Caco-2 (cell line): ENCODE measurements at regions not wholly inside any gene's neighbourhood (a gene's known extent, or its start where the extent isn't known, plus 50 kb on each side); places are given as distances from the start of the nearest gene placed in this dataset.

ENCODE experiments used
- BruUV-seq: library from RNA; stranded (reverse); fragments of 400-500 nt; replicated peaks from 2 replicates; lab custom pipeline; 2021; lab: Mats Ljungman, UMichigan
- CTCF ChIA-PET: fragments of 300-600 bp; sonication (Branson Sonifier 250); formaldehyde crosslinking; loops from one replicate; lab custom pipeline; 2022; ENCODE audit warnings: antibody characterized with exemption; lab: Charles Lee
- POLR2A ChIA-PET: fragments of 300-600 bp; sonication (Branson Sonifier 250); formaldehyde crosslinking; loops from one replicate; lab custom pipeline; 2022; ENCODE audit warnings: antibody characterized with exemption; lab: Charles Lee
- DNase-seq, 2 experiments: peaks; one replicate each; pipeline versions ENCODE4 v3.0.0 to v3.0.0-alpha.2; 2020 to 2022
- H3K27me3 ChIP-seq: replicated peaks from 2 replicates; pipeline ENCODE4 v1.6.0; 2011; ENCODE audit warnings: low read length; ENCODE audit not compliant: control insufficient read depth, insufficient read depth
- H3K36me3 ChIP-seq: 2 replicates; pipeline ENCODE4 v1.5.1; 2011; ENCODE audit warnings: low read length; ENCODE audit not compliant: control insufficient read depth, insufficient read depth
- H3K4me1 ChIP-seq: fragments of 250-450 bp; sonication (Bioruptor Pico); 2 replicates; pipeline ENCODE4 v1.5.1; 2020; ENCODE audit warnings: mild to moderate bottlenecking
- H3K4me3 ChIP-seq: 2 replicates; pipeline ENCODE4 v1.5.1; 2011; ENCODE audit warnings: low read depth, mild to moderate bottlenecking, control low read depth, low read length
- H3K9me3 ChIP-seq: fragments of 250-450 bp; sonication (Bioruptor Pico); 2 replicates; pipeline ENCODE4 v1.5.1; 2020; ENCODE audit warnings: mild to moderate bottlenecking, moderate library complexity
- H3K27ac Mint-ChIP-seq: one replicate; pipeline ENCODE4 v1.8.0; 2022; ENCODE audit warnings: mixed read lengths; ENCODE audit not compliant: unreplicated experiment
- H3K27me3 Mint-ChIP-seq: one replicate; pipeline ENCODE4 v1.8.0; 2022; ENCODE audit warnings: mixed read lengths; ENCODE audit not compliant: insufficient read depth, unreplicated experiment
- H3K36me3 Mint-ChIP-seq: one replicate; pipeline ENCODE4 v1.8.0; 2022; ENCODE audit warnings: mild to moderate bottlenecking, mixed read lengths; ENCODE audit not compliant: insufficient read depth, unreplicated experiment
- H3K4me1 Mint-ChIP-seq: one replicate; pipeline ENCODE4 v1.8.0; 2022; ENCODE audit warnings: low read depth, mixed read lengths; ENCODE audit not compliant: unreplicated experiment
- H3K4me3 Mint-ChIP-seq: one replicate; pipeline ENCODE4 v1.8.0; 2022; ENCODE audit warnings: mild to moderate bottlenecking, moderate library complexity, mixed read lengths; ENCODE audit not compliant: unreplicated experiment
- H3K9me3 Mint-ChIP-seq: one replicate; pipeline ENCODE4 v1.8.0; 2022; ENCODE audit warnings: mixed read lengths; ENCODE audit not compliant: unreplicated experiment
- CTCF ChIP-seq, 2 experiments: fragments of 200-600 bp in 1 of 2; IDR thresholded peaks; 1 replicate in 1 of 2; 2 replicates in 1 of 2; pipeline versions ENCODE4 v1.5.1 to v1.8.0; 2011 to 2022; ENCODE audit warnings: antibody characterized with exemption in 1 of 2, control low read depth in 1 of 2, inconsistent platforms in 1 of 2, low read depth in 1 of 2, low read length in 1 of 2, mild to moderate bottlenecking in 1 of 2, moderate library complexity in 1 of 2; ENCODE audit not compliant: insufficient read depth in 1 of 2, severe bottlenecking in 1 of 2, unreplicated experiment in 1 of 2
- intact Hi-C: fragments of 100-400 bp; cut with micrococcal nuclease; formaldehyde crosslinking; loops from one replicate; pipeline ENCODE4 v1.10.0; 2022; ENCODE audit not compliant: unreplicated experiment

- Histone ChIP-seq H3K9me3 (no peaks in the 10 kb centered on the region), H3K4me3 (no peak overlapping the region), H3K4me1 (no peaks in the 10 kb centered on the region), H3K27me3 (no peaks in the 10 kb centered on the region), H3K36me3 (no peaks in the 10 kb centered on the region)
- CTCF ChIA-PET: no interaction called here
- intact Hi-C loops: no loop called here
- H3K9me3 Mint-ChIP-seq: no peaks in the 10 kb centered on the region
- no peaks in the 10 kb centered on the region for H3K4me1 Mint-ChIP-seq
- no TSS peak for BruUV-seq
- no peaks in the 10 kb centered on the region for H3K36me3 Mint-ChIP-seq
- no peak for TF ChIP-seq CTCF (IDR thresholded peaks at IDR 0.05; ENCODE audit: insufficient read depth in 1 of 2, low read depth in 1 of 2, low read length in 1 of 2, severe bottlenecking in 1 of 2, unreplicated experiment in 1 of 2)
- H3K27ac Mint-ChIP-seq: no peak overlapping the region
- no peak for DNase-seq
- POLR2A ChIA-PET: no interaction called here
- H3K27me3 Mint-ChIP-seq: peaks cover 3% of the 10 kb centered on the region
- no peak overlapping the region for H3K4me3 Mint-ChIP-seq
Measured at GRCh38 chr2:104215269-104216161, 638.4 kb upstream of the POU3F3 start.

DNA sequence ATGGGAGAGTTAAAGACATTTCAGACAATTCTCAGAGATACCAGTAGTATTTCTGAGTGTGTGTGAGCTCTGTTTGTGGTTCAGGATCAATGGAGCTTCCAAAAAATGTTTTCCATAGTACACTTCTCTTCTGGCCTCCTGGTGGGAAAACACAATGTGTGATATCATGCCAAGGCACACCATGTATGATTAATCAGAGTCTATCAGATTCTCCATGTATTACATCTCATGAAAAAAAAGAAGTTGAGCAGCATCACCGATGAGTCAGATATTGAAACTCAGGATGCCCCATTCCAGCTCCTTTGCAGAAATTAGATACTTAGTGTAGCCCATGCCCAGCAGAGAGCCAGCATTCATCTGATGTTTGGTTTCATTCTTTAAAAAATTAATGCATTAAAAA, 620.3 kb upstream of the POU3F3 start:
- intact Hi-C loops: no loop called here
- Mint-ChIP-seq H3K9me3 (peaks cover under 1% of the 10 kb centered on the region), H3K27ac (no peak overlapping the region), H3K4me1 (no peaks in the 10 kb centered on the region), H3K4me3 (no peak overlapping the region), H3K27me3 (no peaks in the 10 kb centered on the region), H3K36me3 (no peaks in the 10 kb centered on the region)
- ChIA-PET CTCF (no interaction called here), POLR2A (no interaction called here)
- BruUV-seq: no TSS peak
- Histone ChIP-seq H3K27me3 (no peaks in the 10 kb centered on the region), H3K36me3 (no peaks in the 10 kb centered on the region), H3K4me3 (no peak overlapping the region), H3K9me3 (no peaks in the 10 kb centered on the region), H3K4me1 (no peaks in the 10 kb centered on the region)
- DNase-seq: no peak
- TF ChIP-seq CTCF (IDR thresholded peaks at IDR 0.05; ENCODE audit: insufficient read depth in 1 of 2, low read depth in 1 of 2, low read length in 1 of 2, severe bottlenecking in 1 of 2, unreplicated experiment in 1 of 2): no peak

GRCh38 chr2:104236491-104236890, 617.4 kb upstream of the POU3F3 start:
- DNase-seq: no peak
- intact Hi-C loops: no loop called here
- no peak overlapping the region for H3K4me3 Mint-ChIP-seq
- no peak for TF ChIP-seq CTCF (IDR thresholded peaks at IDR 0.05; ENCODE audit: insufficient read depth in 1 of 2, low read depth in 1 of 2, low read length in 1 of 2, severe bottlenecking in 1 of 2, unreplicated experiment in 1 of 2)
- CTCF ChIA-PET: no interaction called here
- no peaks in the 10 kb centered on the region for H3K27me3 Mint-ChIP-seq
- H3K36me3 ChIP-seq: no peaks in the 10 kb centered on the region
- POLR2A ChIA-PET: no interaction called here
- no peak overlapping the region for H3K27ac Mint-ChIP-seq
- no TSS peak for BruUV-seq
- H3K27me3 ChIP-seq: no peaks in the 10 kb centered on the region
- H3K9me3 Mint-ChIP-seq: peaks cover 25% of the 10 kb centered on the region
- H3K4me1 ChIP-seq: no peaks in the 10 kb centered on the region
- no peaks in the 10 kb centered on the region for H3K36me3 Mint-ChIP-seq
- H3K9me3 ChIP-seq: no peaks in the 10 kb centered on the region
- H3K4me1 Mint-ChIP-seq: no peaks in the 10 kb centered on the region
- H3K4me3 ChIP-seq: no peak overlapping the region
